LoVo (cell line): ENCODE measurements at regions not wholly inside any gene's neighbourhood (a gene's known extent, or its start where the extent isn't known, plus 50 kb on each side); places are given as distances from the start of the nearest gene placed in this dataset.

Experiments used
- DNase-seq: peaks from one replicate; pipeline ENCODE4 v3.0.0-alpha.2; 2016; ENCODE audit warnings: low spot score

- no peak for DNase-seq
Measured at GRCh38 chr1:17976854-17977253, 130.7 kb upstream of the IGSF21 start.

- no peak for DNase-seq
Measured at GRCh38 chr1:17978016-17978415, 129.6 kb upstream of the IGSF21 start.

- no peak for DNase-seq
Measured at GRCh38 chr1:17979815-17980214, 127.8 kb upstream of the IGSF21 start.

- DNase-seq, result no peak
Measured at GRCh38 chr1:17982197-17982596, 125.4 kb upstream of the IGSF21 start.

GRCh38 chr1:17984583-17984982 is 123.0 kb upstream of the IGSF21 start:
- DNase-seq, result no peak

- no peak for DNase-seq
Measured at GRCh38 chr1:17986156-17986555, 121.4 kb upstream of the IGSF21 start.

GRCh38 chr1:17990401-17990800 is 117.2 kb upstream of the IGSF21 start:
- DNase-seq, result no peak

GRCh38 chr1:17991996-17992395 is 115.6 kb upstream of the IGSF21 start:
- DNase-seq, result no peak

- DNase-seq, result no peak
Measured at GRCh38 chr1:17992800-17993199, 114.8 kb upstream of the IGSF21 start.

GRCh38 chr1:17994046-17994445 is 113.6 kb upstream of the IGSF21 start:
- DNase-seq, result no peak

- DNase-seq, result no peak
Measured at GRCh38 chr1:17995480-17995879, 112.1 kb upstream of the IGSF21 start.

GRCh38 chr1:17998889-17999288 is 108.7 kb upstream of the IGSF21 start:
- DNase-seq, result no peak

GRCh38 chr1:17999884-18000283 is 107.7 kb upstream of the IGSF21 start:
- DNase-seq, result no peak

- no peak for DNase-seq
Measured at GRCh38 chr1:18001725-18002124, 105.9 kb upstream of the IGSF21 start.

GRCh38 chr1:18004278-18004677 is 103.3 kb upstream of the IGSF21 start:
- no peak for DNase-seq

- DNase-seq, result no peak
Measured at GRCh38 chr1:18005238-18005637, 102.4 kb upstream of the IGSF21 start.

- DNase-seq, result no peak
Measured at GRCh38 chr1:18007391-18008041, 100.1 kb upstream of the IGSF21 start.

GRCh38 chr1:18008081-18008480 is 99.5 kb upstream of the IGSF21 start:
- no peak for DNase-seq

GRCh38 chr1:18009055-18009454 is 98.5 kb upstream of the IGSF21 start:
- DNase-seq, result no peak

- no peak for DNase-seq
Measured at GRCh38 chr1:18009478-18009961, 98.1 kb upstream of the IGSF21 start.

GRCh38 chr1:18010408-18010807 is 97.2 kb upstream of the IGSF21 start:
- DNase-seq, result no peak

GRCh38 chr1:18010945-18011344 is 96.7 kb upstream of the IGSF21 start:
- no peak for DNase-seq

GRCh38 chr1:18011703-18012102 is 95.9 kb upstream of the IGSF21 start:
- no peak for DNase-seq

- no peak for DNase-seq
Measured at GRCh38 chr1:18012686-18013085, 94.9 kb upstream of the IGSF21 start.
